VCaP (cell line): ENCODE measurements at regions not wholly inside any gene's neighbourhood (a gene's known extent, or its start where the extent isn't known, plus 50 kb on each side); places are given as distances from the start of the nearest gene placed in this dataset.

Source experiments
- H3K27ac ChIP-seq: fragments of 450-650 bp; 2 replicates; pipeline ENCODE4 v1.5.1; 2017
- CTCF ChIP-seq: fragments of 450-650 bp; conservative IDR thresholded peaks from 2 replicates; pipeline ENCODE4 v1.5.1; 2017; ENCODE audit warnings: mild to moderate bottlenecking, moderate library complexity

- no peak overlapping the region for H3K27ac ChIP-seq
- no peak for TF ChIP-seq CTCF
Measured at GRCh38 chr6:102352552-102352951, 959.0 kb downstream of the GRIK2 start.

- TF ChIP-seq CTCF, result no peak
- H3K27ac ChIP-seq, result no peak overlapping the region
Measured at GRCh38 chr6:102344769-102345168, 951.3 kb downstream of the GRIK2 start.

GRCh38 chr6:102340311-102340710, 946.8 kb downstream of the GRIK2 start:
- no peak for TF ChIP-seq CTCF
- H3K27ac ChIP-seq, result no peak overlapping the region

- no peak overlapping the region for H3K27ac ChIP-seq
- TF ChIP-seq CTCF, result no peak
Measured at GRCh38 chr6:102333736-102334135, 940.2 kb downstream of the GRIK2 start.

GRCh38 chr6:102327697-102328225, 934.3 kb downstream of the GRIK2 start:
- no peak overlapping the region for H3K27ac ChIP-seq
- no peak for TF ChIP-seq CTCF

- no peak for TF ChIP-seq CTCF
- no peak overlapping the region for H3K27ac ChIP-seq
Measured at GRCh38 chr6:102313699-102314098, 920.2 kb downstream of the GRIK2 start.

GRCh38 chr6:102309700-102310099, 916.2 kb downstream of the GRIK2 start:
- no peak for TF ChIP-seq CTCF
- H3K27ac ChIP-seq, result no peak overlapping the region
